T-helper 2 cell treated with Interferon-gamma antibody and Interleukin-4, amounts not matched to agents 100 ng/mL and 5 ng/mL, for 36 hours (primary cell): ENCODE measurements at regions not wholly inside any gene's neighbourhood (a gene's known extent, or its start where the extent isn't known, plus 50 kb on each side); places are given as distances from the start of the nearest gene placed in this dataset.
"Not testable (repeated sequence)": the region's sequence is repeated elsewhere in the genome, so short reads cannot be mapped to it uniquely, and the experiment has no call there.

ENCODE experiments used
- intact Hi-C: fragments of 100-400 bp; cut with micrococcal nuclease; formaldehyde crosslinking; loops from one replicate; pipeline ENCODE4 v1.15.1; 2023

DNA sequence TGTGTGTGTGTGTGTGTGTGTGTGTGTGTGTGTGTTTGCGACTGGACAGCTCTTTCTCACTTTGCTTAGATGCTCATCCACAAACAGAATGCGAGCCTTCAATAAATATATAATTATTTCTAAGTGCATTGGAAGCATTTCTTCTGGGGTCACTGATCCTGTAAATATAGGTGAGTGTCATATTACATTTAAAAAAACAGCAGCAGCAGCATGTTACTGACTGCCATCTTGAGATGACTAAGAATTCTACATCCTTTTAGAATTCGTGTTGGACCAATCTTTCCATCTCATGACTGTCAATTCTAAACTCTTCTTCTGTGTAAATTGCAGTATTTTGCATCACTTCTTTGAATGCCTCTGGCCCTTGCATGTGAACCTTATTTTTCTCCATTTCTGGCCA is 238.0 kb upstream of the DDI1 start:
- intact Hi-C loops = no loop called here

DNA sequence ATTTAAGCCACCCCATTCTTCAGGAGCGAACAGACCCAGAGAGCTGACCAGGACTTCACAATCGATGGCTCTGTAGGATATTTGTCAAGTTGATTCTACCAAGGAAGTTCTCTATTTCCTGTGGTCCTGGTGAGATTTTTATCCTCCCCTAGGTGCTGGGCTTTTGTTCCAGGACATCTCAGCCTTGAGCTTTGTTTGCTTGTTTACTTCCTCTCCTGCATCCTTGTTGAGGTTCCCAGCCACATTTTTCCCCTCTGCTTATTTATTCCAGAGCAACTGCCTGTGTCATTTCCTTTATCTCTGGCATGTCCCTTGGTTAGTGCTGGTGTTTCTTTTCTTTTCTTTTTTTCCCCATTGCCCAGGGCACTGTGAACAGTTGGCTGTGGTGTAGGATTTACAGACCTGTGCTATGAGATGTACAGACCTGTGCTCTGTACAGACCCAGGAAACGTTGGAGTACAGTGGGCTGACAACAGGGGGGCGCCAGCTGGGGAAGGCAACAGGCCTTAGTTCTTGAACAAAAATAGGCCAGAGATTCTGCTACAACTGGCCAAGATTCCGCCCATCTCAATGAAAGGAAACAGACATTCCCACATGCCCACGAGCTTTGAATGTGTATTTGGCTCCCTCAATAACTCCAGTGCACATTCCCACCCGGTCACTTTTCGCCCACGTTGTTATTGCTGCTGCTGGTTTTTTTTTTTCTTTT is 235.9 kb upstream of the DDI1 start:
- intact Hi-C loops = no loop called here

- intact Hi-C loops = no loop called here
These were observed 233.4 kb upstream of the DDI1 start for GRCh38 chr11:103803062-103803461.

DNA sequence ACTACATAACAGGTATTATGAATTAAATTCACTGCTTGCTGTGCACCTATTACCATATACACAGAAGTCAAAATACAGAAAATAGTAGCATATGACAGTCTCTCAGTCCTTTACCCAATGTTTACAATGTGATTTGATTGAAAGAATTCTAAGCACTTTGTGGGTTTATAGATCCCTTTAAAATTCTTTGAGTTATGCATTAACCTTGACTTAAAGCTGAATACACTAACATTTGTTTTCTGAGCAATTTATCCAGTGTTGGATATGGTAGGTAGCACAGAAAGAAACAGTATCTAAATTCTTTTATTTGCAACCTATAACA is 230.8 kb upstream of the DDI1 start:
- intact Hi-C loops = no loop called here

GRCh38 chr11:103806130-103806895 is 230.1 kb upstream of the DDI1 start:
- intact Hi-C loops = no loop called here

- intact Hi-C loops = no loop called here
These were observed 228.6 kb upstream of the DDI1 start for GRCh38 chr11:103807806-103808205.

GRCh38 chr11:103808252-103808651 is 228.2 kb upstream of the DDI1 start:
- intact Hi-C loops = no loop called here

GRCh38 chr11:103811870-103812455 is 224.5 kb upstream of the DDI1 start:
- intact Hi-C loops = no loop called here

GRCh38 chr11:103812680-103813079 is 223.8 kb upstream of the DDI1 start:
- intact Hi-C loops = no loop called here

- intact Hi-C loops = not testable (repeated sequence)
These were observed 216.1 kb upstream of the DDI1 start for GRCh38 chr11:103820345-103820744.

DNA sequence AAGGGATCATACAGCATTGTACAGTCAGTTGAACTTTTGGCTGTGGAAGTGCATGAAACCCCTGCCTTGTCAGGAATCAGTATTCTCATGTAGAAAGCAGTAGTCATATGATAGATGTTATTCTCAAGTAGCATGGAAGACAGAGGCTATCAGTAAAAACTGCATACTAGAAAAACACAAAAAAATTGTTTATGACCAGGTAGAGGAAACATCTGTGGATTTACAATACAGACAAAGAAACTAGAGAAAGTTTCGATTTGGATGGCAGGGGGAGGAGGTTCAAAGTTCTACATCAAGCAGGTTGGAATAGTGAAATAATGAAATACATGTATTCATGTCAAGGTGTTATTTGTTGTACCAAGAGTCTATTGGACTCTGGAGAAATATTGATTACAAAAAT is 212.3 kb upstream of the DDI1 start:
- intact Hi-C loops = no loop called here

- intact Hi-C loops = no loop called here
These were observed 211.0 kb upstream of the DDI1 start for GRCh38 chr11:103825469-103825868.

- intact Hi-C loops = no loop called here
These were observed 209.6 kb upstream of the DDI1 start for GRCh38 chr11:103826856-103827255.

DNA sequence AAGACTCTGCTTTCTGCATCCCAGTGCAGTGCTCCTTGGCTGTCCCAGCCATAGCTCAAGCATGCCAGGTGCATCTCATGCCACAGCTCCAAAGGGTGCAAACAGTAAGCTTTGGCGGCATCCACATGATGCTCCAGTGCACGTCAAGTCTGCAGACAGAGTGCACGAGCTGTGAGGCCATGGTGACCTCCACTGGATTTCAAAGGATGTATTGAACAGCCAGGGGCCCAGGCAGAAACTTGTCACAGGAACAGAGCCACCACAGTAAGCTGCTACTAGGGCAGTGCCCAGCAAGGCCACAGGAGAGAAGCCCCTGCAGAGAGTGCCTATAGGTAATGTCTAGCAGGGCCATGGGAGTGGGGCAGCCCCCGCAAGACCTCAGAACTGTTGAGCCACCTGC is 206.8 kb upstream of the DDI1 start:
- intact Hi-C loops = no loop called here

- intact Hi-C loops = no loop called here
These were observed 206.2 kb upstream of the DDI1 start for GRCh38 chr11:103830205-103830604.

DNA sequence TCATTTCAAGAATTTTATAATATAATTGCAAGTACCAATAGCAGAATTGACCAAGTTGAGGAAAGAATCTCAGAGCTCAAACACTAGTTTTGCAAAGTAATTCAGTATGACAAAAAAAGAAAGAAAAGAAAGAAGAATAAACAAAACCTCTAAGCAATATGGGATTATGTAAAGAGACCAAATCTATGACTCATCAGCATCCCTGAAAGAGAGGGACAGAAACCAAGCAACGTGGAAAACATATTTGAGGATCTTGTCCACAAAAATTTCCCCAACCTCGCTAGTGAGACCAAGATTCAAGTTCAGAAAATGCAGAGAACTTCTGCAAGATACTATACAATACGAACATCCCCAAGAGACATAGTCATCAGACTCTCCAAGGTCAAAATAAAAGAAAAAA is 203.7 kb upstream of the DDI1 start:
- intact Hi-C loops = no loop called here

- intact Hi-C loops = no loop called here
These were observed 194.2 kb upstream of the DDI1 start for GRCh38 chr11:103842191-103842590.

GRCh38 chr11:103842795-103843194 is 193.6 kb upstream of the DDI1 start:
- intact Hi-C loops = no loop called here

DNA sequence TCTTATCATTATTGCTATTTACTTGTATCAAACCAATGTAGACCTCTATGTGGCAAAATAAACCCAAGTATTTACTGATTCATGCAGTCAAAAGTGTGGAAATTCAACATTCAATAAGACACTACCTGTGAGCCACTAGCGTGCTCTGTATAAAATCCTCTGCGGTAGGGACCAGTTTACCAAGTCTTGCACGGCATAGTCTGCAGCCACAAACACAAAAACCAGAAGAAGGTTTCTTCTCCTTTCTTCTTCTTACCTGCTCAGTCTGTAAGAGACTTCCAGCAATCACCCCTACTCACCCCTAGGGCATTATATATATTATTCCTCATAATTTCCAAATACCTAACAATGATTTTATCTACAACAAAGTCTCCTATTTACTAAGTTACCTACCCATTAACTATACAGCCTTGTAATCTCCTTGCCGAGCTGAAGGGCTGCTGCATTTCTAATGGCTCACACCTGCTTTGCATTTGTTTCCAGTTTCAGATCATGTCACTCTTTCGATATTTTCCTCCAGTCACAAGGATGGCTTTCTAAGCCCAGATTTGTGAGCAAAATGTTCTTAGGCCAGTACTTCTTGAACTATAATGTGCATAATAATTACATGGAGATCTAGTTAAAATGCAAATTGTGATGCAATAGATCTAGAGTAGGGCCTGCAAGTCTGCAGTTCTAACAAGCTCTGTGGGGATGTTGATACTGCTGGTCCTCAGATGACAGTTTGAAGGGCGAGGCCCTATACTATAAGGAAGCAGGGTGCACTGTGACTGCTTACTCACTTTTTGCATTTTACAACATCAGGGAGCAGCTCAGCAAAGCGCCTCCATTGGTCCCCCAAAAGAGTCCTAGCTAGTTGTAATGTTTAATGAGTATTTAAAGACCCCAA is 191.9 kb upstream of the DDI1 start:
- intact Hi-C loops = no loop called here

GRCh38 chr11:103845331-103845730 is 191.1 kb upstream of the DDI1 start:
- intact Hi-C loops = no loop called here

- intact Hi-C loops = no loop called here
These were observed 187.8 kb upstream of the DDI1 start for GRCh38 chr11:103848686-103849085.

- intact Hi-C loops = no loop called here
These were observed 187.1 kb upstream of the DDI1 start for GRCh38 chr11:103849366-103849765.
